ENCODE measurements at regions not wholly inside any gene's neighbourhood (a gene's known extent, or its start where the extent isn't known, plus 50 kb on each side); places are given as distances from the start of the nearest gene placed in this dataset.

- no peak for TF ChIP-seq POLR2AphosphoS5 (IDR thresholded peaks at IDR 0.05; ENCODE audit: low read depth, low read length)
- TF ChIP-seq, protein P1, sequence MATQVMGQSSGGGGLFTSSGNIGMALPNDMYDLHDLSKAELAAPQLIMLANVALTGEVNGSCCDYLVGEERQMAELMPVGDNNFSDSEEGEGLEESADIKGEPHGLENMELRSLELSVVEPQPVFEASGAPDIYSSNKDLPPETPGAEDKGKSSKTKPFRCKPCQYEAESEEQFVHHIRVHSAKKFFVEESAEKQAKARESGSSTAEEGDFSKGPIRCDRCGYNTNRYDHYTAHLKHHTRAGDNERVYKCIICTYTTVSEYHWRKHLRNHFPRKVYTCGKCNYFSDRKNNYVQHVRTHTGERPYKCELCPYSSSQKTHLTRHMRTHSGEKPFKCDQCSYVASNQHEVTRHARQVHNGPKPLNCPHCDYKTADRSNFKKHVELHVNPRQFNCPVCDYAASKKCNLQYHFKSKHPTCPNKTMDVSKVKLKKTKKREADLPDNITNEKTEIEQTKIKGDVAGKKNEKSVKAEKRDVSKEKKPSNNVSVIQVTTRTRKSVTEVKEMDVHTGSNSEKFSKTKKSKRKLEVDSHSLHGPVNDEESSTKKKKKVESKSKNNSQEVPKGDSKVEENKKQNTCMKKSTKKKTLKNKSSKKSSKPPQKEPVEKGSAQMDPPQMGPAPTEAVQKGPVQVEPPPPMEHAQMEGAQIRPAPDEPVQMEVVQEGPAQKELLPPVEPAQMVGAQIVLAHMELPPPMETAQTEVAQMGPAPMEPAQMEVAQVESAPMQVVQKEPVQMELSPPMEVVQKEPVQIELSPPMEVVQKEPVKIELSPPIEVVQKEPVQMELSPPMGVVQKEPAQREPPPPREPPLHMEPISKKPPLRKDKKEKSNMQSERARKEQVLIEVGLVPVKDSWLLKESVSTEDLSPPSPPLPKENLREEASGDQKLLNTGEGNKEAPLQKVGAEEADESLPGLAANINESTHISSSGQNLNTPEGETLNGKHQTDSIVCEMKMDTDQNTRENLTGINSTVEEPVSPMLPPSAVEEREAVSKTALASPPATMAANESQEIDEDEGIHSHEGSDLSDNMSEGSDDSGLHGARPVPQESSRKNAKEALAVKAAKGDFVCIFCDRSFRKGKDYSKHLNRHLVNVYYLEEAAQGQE (IDR thresholded peaks at IDR 0.05; ENCODE audit: insufficient read depth in 1 of 2, low read depth in 2 of 2, low read length in 2 of 2) = 0 out of 4 replicates have a peak, but pooled peaks of 1 of the 2 experiments have one; percentile 47
Observed at GRCh38 chr2:116718451-116718850, 1096.0 kb upstream of the DDX18 start.

GRCh38 chr2:116719836-116720235, 1094.7 kb upstream of the DDX18 start:
- no peak for TF ChIP-seq POLR2AphosphoS5 (IDR thresholded peaks at IDR 0.05; ENCODE audit: low read depth, low read length)
- TF ChIP-seq TAF1 (IDR thresholded peaks at IDR 0.05; ENCODE audit: borderline replicate concordance, insufficient read depth, low read length) = no peak
- TF ChIP-seq FOXP2 (optimal IDR thresholded peaks at IDR 0.05; ENCODE audit: borderline replicate concordance, extremely low read depth, extremely low read length, insufficient read depth) = no peak
- TF ChIP-seq SIN3A (IDR thresholded peaks at IDR 0.05; ENCODE audit: borderline replicate concordance, insufficient read depth, low read length) = no peak
- TF ChIP-seq, protein P1 (IDR thresholded peaks at IDR 0.05; ENCODE audit: insufficient read depth in 1 of 2, low read depth in 2 of 2, low read length in 2 of 2) = no peak

DNA sequence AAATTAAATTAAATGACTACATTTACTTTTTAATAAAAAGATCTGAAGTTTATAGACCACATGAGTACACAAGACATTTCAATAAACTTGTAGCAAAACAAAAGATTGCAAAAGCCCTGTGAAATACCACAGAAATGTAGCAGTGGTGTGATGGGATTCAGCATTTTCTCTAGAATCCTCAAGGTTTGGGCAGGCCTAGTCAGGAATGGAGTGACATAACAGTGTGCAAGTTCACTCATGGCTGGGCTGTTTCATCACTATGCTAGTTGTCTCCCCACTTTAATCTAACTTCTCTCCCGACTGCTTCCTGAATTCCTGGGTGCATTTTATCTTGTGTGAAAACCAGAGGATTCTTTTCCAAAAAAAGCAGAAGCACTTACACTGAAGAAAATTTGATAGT, 1089.9 kb upstream of the DDX18 start:
- TF ChIP-seq POLR2AphosphoS5 (IDR thresholded peaks at IDR 0.05; ENCODE audit: low read depth, low read length) = no peak
- TF ChIP-seq SIN3A (IDR thresholded peaks at IDR 0.05; ENCODE audit: borderline replicate concordance, insufficient read depth, low read length) = no peak
- TF ChIP-seq, protein P1 (IDR thresholded peaks at IDR 0.05; ENCODE audit: insufficient read depth in 1 of 2, low read depth in 2 of 2, low read length in 2 of 2) = no peak

- no peak for TF ChIP-seq POLR2AphosphoS5 (IDR thresholded peaks at IDR 0.05; ENCODE audit: low read depth, low read length)
- TF ChIP-seq, protein P1 (IDR thresholded peaks at IDR 0.05; ENCODE audit: insufficient read depth in 1 of 2, low read depth in 2 of 2, low read length in 2 of 2) = no peak
- no peak for TF ChIP-seq TAF1 (IDR thresholded peaks at IDR 0.05; ENCODE audit: borderline replicate concordance, insufficient read depth, low read length)
- TF ChIP-seq SIN3A (IDR thresholded peaks at IDR 0.05; ENCODE audit: borderline replicate concordance, insufficient read depth, low read length) = no peak
- TF ChIP-seq FOXP2 (optimal IDR thresholded peaks at IDR 0.05; ENCODE audit: borderline replicate concordance, extremely low read depth, extremely low read length, insufficient read depth) = no peak
Observed at GRCh38 chr2:116732322-116732721, 1082.2 kb upstream of the DDX18 start.

GRCh38 chr2:116733699-116734098, 1080.8 kb upstream of the DDX18 start:
- no peak for TF ChIP-seq FOXP2 (optimal IDR thresholded peaks at IDR 0.05; ENCODE audit: borderline replicate concordance, extremely low read depth, extremely low read length, insufficient read depth)
- TF ChIP-seq, protein P1 (IDR thresholded peaks at IDR 0.05; ENCODE audit: insufficient read depth in 1 of 2, low read depth in 2 of 2, low read length in 2 of 2) = no peak

All from PFSK-1 (cell line).